ENCODE measurements at regions not wholly inside any gene's neighbourhood (a gene's known extent, or its start where the extent isn't known, plus 50 kb on each side); places are given as distances from the start of the nearest gene placed in this dataset.

GRCh38 chr5:74918232-74918669 is 52.1 kb upstream of the FAM169A start:
- no peak for TF ChIP-seq CTCF (IDR thresholded peaks at IDR 0.05)
- TF ChIP-seq POLR2AphosphoS5 (IDR thresholded peaks at IDR 0.05), result no peak

Measured in esophagus muscularis mucosa (tissue), 3 donors.